Activated T-cell treated with anti-CD3 and anti-CD28 coated beads for 1 hour (primary cell): ENCODE measurements at regions not wholly inside any gene's neighbourhood (a gene's known extent, or its start where the extent isn't known, plus 50 kb on each side); places are given as distances from the start of the nearest gene placed in this dataset.
"Not testable (repeated sequence)": the region's sequence is repeated elsewhere in the genome, so short reads cannot be mapped to it uniquely, and the experiment has no call there.

Source experiments
- DNase-seq: peaks from one replicate; pipeline ENCODE4 v3.0.0-alpha.2; 2020; ENCODE audit warnings: low read depth

- no peak for DNase-seq
Observed at GRCh38 chr13:109400209-109400608, 386.2 kb downstream of the IRS2 start.

- not testable (repeated sequence) for DNase-seq
Observed at GRCh38 chr13:109398071-109398470, 388.3 kb downstream of the IRS2 start.

GRCh38 chr13:109397285-109397684 lies 389.1 kb downstream of the IRS2 start:
- DNase-seq = no peak

- no peak for DNase-seq
Observed at GRCh38 chr13:109396266-109396665, 390.1 kb downstream of the IRS2 start.

GRCh38 chr13:109395014-109395413 lies 391.4 kb downstream of the IRS2 start:
- no peak for DNase-seq

- DNase-seq = no peak
Observed at GRCh38 chr13:109394311-109394988, 391.9 kb downstream of the IRS2 start.

GRCh38 chr13:109393045-109393444 lies 393.3 kb downstream of the IRS2 start:
- no peak for DNase-seq

- no peak for DNase-seq
Observed at GRCh38 chr13:109390391-109390790, 396.0 kb downstream of the IRS2 start.

- DNase-seq = no peak
Observed at GRCh38 chr13:109389892-109390345, 396.5 kb downstream of the IRS2 start.

- no peak for DNase-seq
Observed at GRCh38 chr13:109389456-109389855, 396.9 kb downstream of the IRS2 start.

GRCh38 chr13:109387471-109387870 lies 398.9 kb downstream of the IRS2 start:
- DNase-seq = no peak

GRCh38 chr13:109385242-109385560 lies 401.2 kb downstream of the IRS2 start:
- no peak for DNase-seq

- DNase-seq = no peak
Observed at GRCh38 chr13:109384491-109385241, 401.7 kb downstream of the IRS2 start.

- no peak for DNase-seq
Observed at GRCh38 chr13:109383683-109384082, 402.7 kb downstream of the IRS2 start.

GRCh38 chr13:109381546-109382180 lies 404.7 kb downstream of the IRS2 start:
- DNase-seq = no peak

GRCh38 chr13:109380457-109380856 lies 405.9 kb downstream of the IRS2 start:
- no peak for DNase-seq

- DNase-seq = no peak
Observed at GRCh38 chr13:109379930-109380329, 406.5 kb downstream of the IRS2 start.

GRCh38 chr13:109376936-109377335 lies 409.4 kb downstream of the IRS2 start:
- DNase-seq = no peak

GRCh38 chr13:109374609-109375200 lies 411.7 kb downstream of the IRS2 start:
- no peak for DNase-seq

GRCh38 chr13:109372666-109373065 lies 413.7 kb downstream of the IRS2 start:
- no peak for DNase-seq

- no peak for DNase-seq
Observed at GRCh38 chr13:109371066-109371465, 415.3 kb downstream of the IRS2 start.

GRCh38 chr13:109370496-109370895 lies 415.9 kb downstream of the IRS2 start:
- DNase-seq = no peak
